IPS-18a (cell line): ENCODE measurements at regions not wholly inside any gene's neighbourhood (a gene's known extent, or its start where the extent isn't known, plus 50 kb on each side); places are given as distances from the start of the nearest gene placed in this dataset.
"Not testable (repeated sequence)": the region's sequence is repeated elsewhere in the genome, so short reads cannot be mapped to it uniquely, and the experiment has no call there.

Experiments
- H3K27ac ChIP-seq: one replicate; pipeline ENCODE4 v1.5.1; 2013; ENCODE audit warnings: low read length
- H3K27me3 ChIP-seq: one replicate; pipeline ENCODE4 v1.6.1; 2013; ENCODE audit warnings: mild to moderate bottlenecking, low read length; ENCODE audit not compliant: control insufficient read depth, insufficient read depth
- H3K36me3 ChIP-seq: one replicate; pipeline ENCODE4 v1.6.1; 2013; ENCODE audit warnings: low read depth, low read length; ENCODE audit not compliant: control insufficient read depth
- H3K4me1 ChIP-seq: one replicate; pipeline ENCODE4 v1.6.1; 2013; ENCODE audit warnings: low read depth, low read length; ENCODE audit not compliant: control insufficient read depth
- H3K4me3 ChIP-seq: one replicate; pipeline ENCODE4 v1.5.1; 2013; ENCODE audit warnings: low read length
- H3K9ac ChIP-seq: one replicate; pipeline ENCODE4 v1.6.1; 2013; ENCODE audit warnings: mild to moderate bottlenecking, low read length, moderate library complexity
- H3K9me3 ChIP-seq: one replicate; pipeline ENCODE4 v1.6.1; 2013; ENCODE audit warnings: low read depth, low read length; ENCODE audit not compliant: control insufficient read depth

DNA sequence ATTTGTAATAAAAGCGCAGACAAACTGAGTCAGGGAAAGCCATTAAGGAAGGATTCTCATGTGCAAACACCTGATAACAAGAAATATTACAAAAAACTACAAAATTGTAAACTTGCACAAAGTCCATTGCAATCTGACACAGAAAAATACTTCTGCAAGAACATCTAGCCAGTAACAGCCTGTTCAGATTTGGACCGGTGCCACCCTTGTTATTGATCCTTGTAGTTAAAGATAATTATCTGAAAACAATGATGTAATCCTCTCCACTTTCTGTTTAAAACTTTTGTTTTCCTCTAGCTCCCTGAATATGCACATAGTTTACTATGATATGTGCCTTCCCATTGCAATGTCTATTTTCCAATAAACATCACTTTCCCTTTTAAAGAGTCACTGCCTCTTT is 1090.2 kb downstream of the PLOD2 start:
- Histone ChIP-seq H3K9ac (no peak overlapping the region), H3K4me1 (no peaks in the 10 kb centered on the region), H3K36me3 (no peaks in the 10 kb centered on the region), H3K27me3 (no peaks in the 10 kb centered on the region), H3K27ac (no peak overlapping the region), H3K9me3 (no peaks in the 10 kb centered on the region), H3K4me3 (no peak overlapping the region)

DNA sequence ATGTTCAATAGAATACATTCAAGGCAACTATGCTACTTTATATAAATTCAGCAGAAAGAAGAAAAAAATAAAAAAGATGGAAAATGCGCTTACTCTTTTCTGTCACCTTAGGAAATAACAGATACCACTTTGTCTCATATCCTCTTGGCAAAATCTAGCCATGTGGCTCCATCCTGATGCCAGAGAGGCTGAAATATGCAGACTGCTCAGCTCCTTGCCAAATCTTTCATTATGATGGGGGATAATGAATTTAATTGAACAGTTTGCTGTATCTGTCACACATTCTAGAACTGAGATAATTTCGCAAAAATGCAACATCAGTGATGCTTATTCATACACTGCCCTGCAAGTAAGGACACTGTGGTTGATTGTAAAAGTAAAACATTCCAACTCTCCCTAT is 1081.5 kb downstream of the PLOD2 start:
- Histone ChIP-seq H3K36me3 (no peaks in the 10 kb centered on the region), H3K4me3 (no peak overlapping the region), H3K27me3 (no peaks in the 10 kb centered on the region), H3K9me3 (no peaks in the 10 kb centered on the region), H3K4me1 (no peaks in the 10 kb centered on the region), H3K9ac (no peak overlapping the region), H3K27ac (no peak overlapping the region)

GRCh38 chr3:145087038-145087437 is 1073.9 kb downstream of the PLOD2 start:
- no peaks in the 10 kb centered on the region for H3K27me3 ChIP-seq
- H3K27ac ChIP-seq, result no peak overlapping the region

GRCh38 chr3:145088917-145089316 is 1072.1 kb downstream of the PLOD2 start:
- Histone ChIP-seq H3K4me3 (no peak overlapping the region), H3K27ac (no peak overlapping the region), H3K27me3 (no peaks in the 10 kb centered on the region), H3K36me3 (no peaks in the 10 kb centered on the region), H3K9me3 (no peaks in the 10 kb centered on the region), H3K9ac (no peak overlapping the region), H3K4me1 (no peaks in the 10 kb centered on the region)

More at GRCh38 chr3:145087038-145087437, 1073.9 kb downstream of the PLOD2 start:
- Histone ChIP-seq H3K4me3 (no peak overlapping the region), H3K9me3 (no peaks in the 10 kb centered on the region), H3K9ac (no peak overlapping the region), H3K4me1 (no peaks in the 10 kb centered on the region), H3K36me3 (no peaks in the 10 kb centered on the region)

DNA sequence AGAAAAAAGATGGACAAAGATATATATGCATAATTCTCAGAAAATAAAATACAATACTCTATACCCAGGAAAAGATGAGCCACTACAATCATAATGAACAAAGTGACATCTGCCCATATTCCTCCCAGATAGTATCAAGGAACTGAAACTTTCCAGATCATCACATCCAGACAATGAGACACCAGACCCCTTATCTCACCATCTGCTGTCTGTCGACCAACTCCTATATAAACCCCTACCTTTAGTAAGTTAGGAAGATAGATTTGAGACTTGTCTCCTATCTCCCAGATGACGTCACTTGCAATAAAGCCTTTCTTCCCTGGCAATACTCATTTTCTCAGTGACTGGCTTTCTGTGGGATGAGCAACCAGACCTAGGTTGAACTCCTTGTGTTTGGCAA is 1071.6 kb downstream of the PLOD2 start:
- Histone ChIP-seq H3K4me3 (no peak overlapping the region), H3K27ac (no peak overlapping the region), H3K27me3 (no peaks in the 10 kb centered on the region), H3K36me3 (no peaks in the 10 kb centered on the region), H3K9ac (no peak overlapping the region), H3K9me3 (no peaks in the 10 kb centered on the region), H3K4me1 (no peaks in the 10 kb centered on the region)

DNA sequence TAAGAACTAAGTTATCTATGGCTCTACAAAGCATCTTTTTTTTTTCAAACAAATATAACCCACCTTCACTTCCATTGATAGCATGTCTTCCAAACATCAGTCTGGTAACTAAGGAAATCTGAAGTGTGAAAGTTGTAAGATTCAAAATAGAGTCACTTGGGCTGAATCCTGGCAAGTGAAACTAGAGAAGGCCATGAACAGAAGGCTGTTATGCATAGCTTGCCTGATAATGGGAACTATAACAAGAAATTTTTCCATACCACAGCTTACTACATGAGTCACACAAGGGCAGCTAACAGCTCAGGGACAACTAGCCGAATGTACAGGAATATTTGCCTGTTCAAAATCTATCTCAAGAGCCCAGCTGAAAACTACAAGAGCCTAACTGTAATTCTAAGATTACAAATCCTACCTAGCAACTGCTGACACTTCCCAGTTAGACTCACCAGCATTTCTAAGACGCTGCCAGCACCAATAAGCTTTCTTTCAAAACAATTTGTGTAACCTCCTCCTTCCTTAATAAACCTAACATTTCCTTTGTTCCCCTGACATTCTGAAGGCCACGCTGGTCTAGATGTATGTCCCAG is 1066.5 kb downstream of the PLOD2 start:
- Histone ChIP-seq H3K9ac (no peak overlapping the region), H3K4me1 (no peaks in the 10 kb centered on the region), H3K9me3 (no peaks in the 10 kb centered on the region), H3K36me3 (no peaks in the 10 kb centered on the region), H3K27ac (no peak overlapping the region), H3K27me3 (no peaks in the 10 kb centered on the region), H3K4me3 (no peak overlapping the region)

GRCh38 chr3:145111141-145111540 is 1049.8 kb downstream of the PLOD2 start:
- H3K36me3 ChIP-seq, H3K9me3 ChIP-seq, H3K4me1 ChIP-seq, H3K4me3 ChIP-seq, H3K27ac ChIP-seq, H3K9ac ChIP-seq, H3K27me3 ChIP-seq: not testable (repeated sequence)

- H3K36me3 ChIP-seq, result no peaks in the 10 kb centered on the region
- H3K27me3 ChIP-seq, result no peaks in the 10 kb centered on the region
- H3K9ac ChIP-seq, result no peak overlapping the region
- H3K27ac ChIP-seq, result no peak overlapping the region
- H3K9me3 ChIP-seq, result no peaks in the 10 kb centered on the region
- H3K4me1 ChIP-seq, result peaks cover 5% of the 10 kb centered on the region
- H3K4me3 ChIP-seq, result no peak overlapping the region
Measured at GRCh38 chr3:145116769-145117168, 1044.2 kb downstream of the PLOD2 start.

DNA sequence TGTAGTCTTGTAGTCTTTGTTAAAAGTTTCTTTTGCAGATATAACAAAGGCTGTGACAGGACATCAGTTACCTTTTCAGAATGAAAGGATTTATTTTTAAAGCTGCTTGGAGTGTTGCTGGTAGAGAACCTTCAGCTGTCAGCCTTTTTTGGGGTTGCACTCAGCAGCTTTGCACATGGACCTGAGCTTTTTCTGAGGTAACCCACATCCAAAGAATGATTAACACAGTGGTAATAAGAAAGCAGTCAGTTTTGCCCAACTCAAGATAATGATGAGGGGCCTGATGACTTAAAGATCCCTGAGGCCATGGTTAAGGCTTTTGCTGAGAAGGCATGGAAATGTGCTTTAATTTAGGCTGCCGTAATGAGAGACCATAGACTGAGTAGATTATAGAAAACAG is 1042.7 kb downstream of the PLOD2 start:
- Histone ChIP-seq H3K4me3 (no peak overlapping the region), H3K4me1 (peaks cover 5% of the 10 kb centered on the region), H3K9me3 (no peaks in the 10 kb centered on the region), H3K36me3 (no peaks in the 10 kb centered on the region), H3K27me3 (no peaks in the 10 kb centered on the region), H3K9ac (no peak overlapping the region), H3K27ac (no peak overlapping the region)

DNA sequence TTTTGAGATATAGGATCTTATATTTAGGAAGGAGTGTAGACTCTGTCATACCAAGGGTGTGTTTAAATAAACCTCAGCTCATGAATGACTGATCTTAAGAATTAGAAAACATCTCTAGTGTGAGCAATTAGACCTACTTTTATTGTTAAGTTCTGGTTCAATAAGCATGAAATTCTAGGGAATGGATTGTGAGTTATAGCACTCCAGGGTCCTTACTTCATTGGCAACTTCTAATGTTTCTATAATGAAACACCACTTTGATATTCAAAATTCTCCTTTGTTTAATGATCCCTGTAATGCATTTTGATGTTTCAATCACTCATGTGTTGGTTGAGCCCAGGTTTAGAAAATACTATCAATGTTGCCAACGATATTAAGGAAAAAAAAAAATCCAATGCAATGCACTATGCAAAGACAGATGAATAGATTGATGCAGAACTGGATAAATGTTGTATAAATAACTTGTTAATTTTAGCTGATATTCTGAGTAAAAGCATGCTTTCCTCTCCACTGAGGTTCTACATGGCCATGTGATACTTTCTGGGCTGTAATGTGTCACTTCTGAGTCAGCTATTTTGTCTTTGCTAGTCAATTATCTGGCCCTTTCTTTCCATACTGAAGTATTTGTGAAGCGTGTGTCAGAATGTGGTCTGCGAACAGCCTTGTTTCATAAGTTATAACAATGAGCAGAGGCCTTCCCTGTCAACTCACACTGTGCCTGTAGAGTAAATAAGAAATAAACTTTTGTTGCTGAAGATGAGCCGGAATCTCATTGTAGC is 1035.9 kb downstream of the PLOD2 start:
- Histone ChIP-seq H3K4me3 (no peak overlapping the region), H3K27ac (no peak overlapping the region), H3K9me3 (no peaks in the 10 kb centered on the region), H3K27me3 (no peaks in the 10 kb centered on the region), H3K9ac (no peak overlapping the region), H3K36me3 (no peaks in the 10 kb centered on the region), H3K4me1 (no peaks in the 10 kb centered on the region)

DNA sequence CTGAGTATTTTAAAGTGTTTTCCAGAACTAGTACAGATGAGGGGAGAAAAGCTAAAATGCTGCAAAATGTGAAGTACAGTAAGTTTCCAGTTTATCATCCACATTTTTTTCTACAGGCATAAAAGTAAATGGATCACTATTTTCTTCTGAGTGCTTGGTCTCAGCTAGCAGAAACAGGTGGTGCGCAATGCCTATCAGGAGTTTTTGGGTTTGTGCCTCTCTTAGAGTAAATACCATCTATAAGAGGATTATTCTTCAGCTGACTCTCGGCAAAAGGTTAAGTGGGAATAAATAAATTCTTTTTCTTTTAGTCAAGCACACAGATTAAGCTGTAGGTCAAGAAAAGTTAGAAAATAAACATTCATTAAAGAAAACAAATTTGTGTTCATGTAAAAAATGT is 1027.7 kb downstream of the PLOD2 start:
- no peak overlapping the region for H3K27ac ChIP-seq

DNA sequence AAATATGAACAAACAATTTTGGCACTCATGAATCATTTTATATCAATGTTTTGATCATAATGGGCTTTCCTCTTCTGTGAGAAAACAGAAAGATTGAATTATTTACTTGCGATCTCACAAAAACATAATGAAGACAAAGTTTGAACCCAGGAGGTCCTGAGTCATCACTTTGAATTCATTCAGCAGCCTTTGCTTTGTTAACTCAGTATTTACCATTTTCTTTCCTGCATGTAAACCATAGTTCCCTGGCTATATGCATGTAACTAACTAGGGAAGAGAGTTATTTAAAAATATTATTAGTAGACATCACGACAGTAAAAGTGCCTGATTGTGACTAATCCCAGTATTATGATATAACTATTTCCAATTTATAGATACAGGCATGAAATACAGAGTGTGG is 1026.2 kb downstream of the PLOD2 start:
- no peaks in the 10 kb centered on the region for H3K36me3 ChIP-seq
- H3K4me3 ChIP-seq, result no peak overlapping the region
- H3K27ac ChIP-seq, result no peak overlapping the region
- H3K27me3 ChIP-seq, result no peaks in the 10 kb centered on the region
- H3K9ac ChIP-seq, result no peak overlapping the region
- peaks cover 12% of the 10 kb centered on the region for H3K4me1 ChIP-seq
- no peaks in the 10 kb centered on the region for H3K9me3 ChIP-seq

More for the DNA sequence above, 1027.7 kb downstream of the PLOD2 start:
- H3K36me3 ChIP-seq, result no peaks in the 10 kb centered on the region
- H3K9ac ChIP-seq, result no peak overlapping the region
- no peak overlapping the region for H3K4me3 ChIP-seq
- no peaks in the 10 kb centered on the region for H3K9me3 ChIP-seq
- H3K4me1 ChIP-seq, result peaks cover 12% of the 10 kb centered on the region
- H3K27me3 ChIP-seq, result no peaks in the 10 kb centered on the region
